Progenitor cell of endocrine pancreas (in vitro differentiated cells): ENCODE measurements at regions not wholly inside any gene's neighbourhood (a gene's known extent, or its start where the extent isn't known, plus 50 kb on each side); places are given as distances from the start of the nearest gene placed in this dataset.
A peak's percentile ranks its signal among the peaks of the same experiment; 100 is the strongest.

Experiments
- DNase-seq: peaks from one replicate; pipeline ENCODE4 v3.0.0; 2021; ENCODE audit warnings: low spot score; ENCODE audit not compliant: unreplicated experiment
- H3K27ac Mint-ChIP-seq: 2 replicates; pipeline ENCODE4 v1.8.0; 2021; ENCODE audit warnings: mild to moderate bottlenecking, moderate library complexity, mixed read lengths
- H3K27me3 Mint-ChIP-seq: 2 replicates; pipeline ENCODE4 v1.8.0; 2021; ENCODE audit warnings: mixed read lengths
- H3K36me3 Mint-ChIP-seq: 2 replicates; pipeline ENCODE4 v1.8.0; 2022; ENCODE audit warnings: mixed read lengths; ENCODE audit not compliant: insufficient read depth
- H3K4me1 Mint-ChIP-seq: 2 replicates; pipeline ENCODE4 v1.8.0; 2021; ENCODE audit warnings: low read depth, mixed read lengths
- H3K4me3 Mint-ChIP-seq: 2 replicates; pipeline ENCODE4 v1.8.0; 2021; ENCODE audit warnings: low read depth, mild to moderate bottlenecking, moderate library complexity, mixed read lengths
- H3K9me3 Mint-ChIP-seq: 2 replicates; pipeline ENCODE4 v1.8.0; 2021; ENCODE audit warnings: low read depth, mixed read lengths
- TF ChIP-seq, protein P1 (sequence below): fragments of 200-600 bp; sonication (generic); IDR thresholded peaks from one replicate; pipeline ENCODE4 v1.5.0; 2021; ENCODE audit warnings: antibody characterized with exemption, mild to moderate bottlenecking; ENCODE audit not compliant: unreplicated experiment

DNA sequence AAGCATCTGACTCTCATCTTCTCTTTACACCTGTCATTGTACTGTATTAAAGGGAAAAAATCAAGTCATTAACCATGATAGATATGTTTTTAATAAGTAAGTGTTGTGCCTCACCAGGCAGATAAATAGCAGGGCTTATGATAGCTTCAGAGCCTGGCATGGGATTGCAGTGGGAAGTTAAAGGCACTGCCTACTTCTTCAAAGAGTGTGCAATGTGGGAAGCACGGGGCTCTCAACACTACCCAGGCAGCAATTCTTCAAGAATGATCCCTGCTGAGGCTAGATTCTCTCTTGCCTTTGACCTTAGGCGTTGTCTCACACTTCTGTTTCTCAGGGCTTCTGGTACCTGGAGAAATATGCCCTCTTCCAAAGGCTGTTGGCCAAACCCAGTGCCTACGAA is 297.3 kb downstream of the MAF start:
- Mint-ChIP-seq H3K27me3 (peaks cover 10% of the 10 kb centered on the region), H3K36me3 (no peaks in the 10 kb centered on the region)
- DNase-seq, result no peak

DNA sequence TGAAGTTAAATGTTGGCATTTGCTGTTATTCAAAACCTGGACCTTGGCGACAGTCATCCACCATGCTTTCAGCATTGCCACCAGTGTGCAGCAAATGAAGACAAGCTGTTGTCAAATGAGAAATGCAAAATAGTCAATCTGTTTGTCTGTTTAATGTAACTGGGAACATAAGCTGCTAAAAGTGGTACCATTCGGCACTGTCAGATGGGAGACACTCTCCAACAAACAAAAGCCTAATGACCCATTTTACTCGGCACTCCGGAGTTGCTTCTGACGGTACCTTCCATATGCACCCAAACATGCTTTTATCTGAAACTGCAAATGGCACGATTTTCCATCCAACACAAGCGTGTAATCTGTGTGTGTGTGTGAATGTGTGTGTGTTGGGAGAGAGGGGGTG is 297.8 kb downstream of the MAF start:
- H3K27ac Mint-ChIP-seq, result no peak overlapping the region
- peaks cover 10% of the 10 kb centered on the region for H3K27me3 Mint-ChIP-seq

More for the DNA sequence above, 297.3 kb downstream of the MAF start:
- Mint-ChIP-seq H3K27ac (no peak overlapping the region), H3K4me3 (no peak overlapping the region), H3K4me1 (peaks cover 25% of the 10 kb centered on the region), H3K9me3 (peaks cover 4% of the 10 kb centered on the region)
- TF ChIP-seq, protein P1, sequence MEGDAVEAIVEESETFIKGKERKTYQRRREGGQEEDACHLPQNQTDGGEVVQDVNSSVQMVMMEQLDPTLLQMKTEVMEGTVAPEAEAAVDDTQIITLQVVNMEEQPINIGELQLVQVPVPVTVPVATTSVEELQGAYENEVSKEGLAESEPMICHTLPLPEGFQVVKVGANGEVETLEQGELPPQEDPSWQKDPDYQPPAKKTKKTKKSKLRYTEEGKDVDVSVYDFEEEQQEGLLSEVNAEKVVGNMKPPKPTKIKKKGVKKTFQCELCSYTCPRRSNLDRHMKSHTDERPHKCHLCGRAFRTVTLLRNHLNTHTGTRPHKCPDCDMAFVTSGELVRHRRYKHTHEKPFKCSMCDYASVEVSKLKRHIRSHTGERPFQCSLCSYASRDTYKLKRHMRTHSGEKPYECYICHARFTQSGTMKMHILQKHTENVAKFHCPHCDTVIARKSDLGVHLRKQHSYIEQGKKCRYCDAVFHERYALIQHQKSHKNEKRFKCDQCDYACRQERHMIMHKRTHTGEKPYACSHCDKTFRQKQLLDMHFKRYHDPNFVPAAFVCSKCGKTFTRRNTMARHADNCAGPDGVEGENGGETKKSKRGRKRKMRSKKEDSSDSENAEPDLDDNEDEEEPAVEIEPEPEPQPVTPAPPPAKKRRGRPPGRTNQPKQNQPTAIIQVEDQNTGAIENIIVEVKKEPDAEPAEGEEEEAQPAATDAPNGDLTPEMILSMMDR, result no peak

DNA sequence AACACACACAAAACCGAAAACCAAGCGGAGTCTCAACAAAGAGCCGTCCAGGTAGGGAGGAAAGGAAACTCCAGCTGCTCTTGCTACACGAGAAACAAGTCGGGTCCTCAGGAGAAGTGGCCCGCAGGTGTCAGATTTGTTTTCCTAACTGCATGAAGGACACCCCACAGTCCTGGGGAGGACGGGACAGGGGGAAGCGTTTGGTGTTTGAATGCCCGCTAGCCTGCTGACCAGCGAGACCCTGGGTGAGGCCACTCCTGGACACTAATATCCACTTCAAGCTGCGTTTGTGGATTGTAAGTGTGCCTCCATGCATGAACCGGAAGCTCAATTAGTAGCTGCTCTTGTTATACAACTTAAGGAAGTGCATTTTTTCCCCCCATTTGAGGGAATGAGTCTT is 299.5 kb downstream of the MAF start:
- peaks cover 4% of the 10 kb centered on the region for H3K9me3 Mint-ChIP-seq
- no peak for DNase-seq

More for the DNA sequence above, 297.8 kb downstream of the MAF start:
- peaks cover 27% of the 10 kb centered on the region for H3K4me1 Mint-ChIP-seq
- no peak overlapping the region for H3K4me3 Mint-ChIP-seq
- H3K36me3 Mint-ChIP-seq, result no peaks in the 10 kb centered on the region
- DNase-seq, result no peak
- TF ChIP-seq, protein P1, result no peak
- peaks cover 4% of the 10 kb centered on the region for H3K9me3 Mint-ChIP-seq

DNA sequence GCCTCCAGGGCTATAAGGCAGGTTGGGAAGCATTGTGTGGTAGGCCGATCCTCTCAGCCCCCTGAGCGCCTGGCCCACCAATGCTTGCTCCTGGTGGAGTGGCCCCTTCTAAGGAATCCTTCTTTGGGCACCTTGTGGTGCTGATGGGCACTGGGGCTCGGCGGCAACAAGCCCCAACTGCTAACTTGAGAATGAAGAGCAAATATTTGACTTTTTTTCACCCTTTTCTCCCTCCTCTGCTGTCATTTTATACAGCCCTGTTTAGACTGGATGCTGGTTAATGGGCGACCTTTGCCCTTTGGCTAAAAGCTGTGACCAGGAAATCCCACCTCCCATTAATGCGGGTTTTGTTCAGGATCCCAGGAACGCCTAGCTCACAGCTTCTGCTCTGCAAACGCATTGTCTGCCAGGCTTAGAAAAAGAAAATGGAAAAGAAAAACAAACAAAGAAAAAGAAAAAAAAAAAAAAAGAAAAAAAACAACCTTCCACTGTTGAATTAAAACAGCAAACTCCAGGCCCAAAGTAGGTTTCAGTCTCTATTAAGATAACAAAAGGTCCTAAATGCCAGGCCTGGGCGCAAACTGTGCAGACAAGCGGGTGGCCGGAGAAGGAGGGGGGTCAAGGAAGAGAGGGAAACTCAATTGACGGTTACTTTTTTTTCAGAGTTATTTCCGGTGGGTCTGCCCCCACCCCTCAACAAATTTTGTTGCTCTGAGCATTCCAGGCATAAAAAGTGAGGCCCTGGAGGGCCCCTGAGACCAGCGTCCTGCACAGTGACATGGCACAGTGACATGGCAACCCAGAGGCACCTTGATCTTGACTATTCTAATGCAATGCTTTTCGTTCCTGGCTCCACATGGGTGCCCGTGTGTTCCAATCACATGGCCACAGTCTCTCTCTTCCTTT is 301.4 kb downstream of the MAF start:
- peak overlapping the region; percentile 91 for H3K27ac Mint-ChIP-seq
- no peak for DNase-seq
- no peaks in the 10 kb centered on the region for H3K27me3 Mint-ChIP-seq
- H3K9me3 Mint-ChIP-seq, result peaks cover 4% of the 10 kb centered on the region
- H3K4me1 Mint-ChIP-seq, result peaks cover 43% of the 10 kb centered on the region
- TF ChIP-seq, protein P1, result no peak
- H3K4me3 Mint-ChIP-seq, result peak overlapping the region; percentile 10
- H3K36me3 Mint-ChIP-seq, result no peaks in the 10 kb centered on the region

More for the DNA sequence above, 299.5 kb downstream of the MAF start:
- peaks cover 38% of the 10 kb centered on the region for H3K4me1 Mint-ChIP-seq
- peaks cover 10% of the 10 kb centered on the region for H3K27me3 Mint-ChIP-seq
- H3K4me3 Mint-ChIP-seq, result no peak overlapping the region
- peak overlapping the region; percentile 51 for H3K27ac Mint-ChIP-seq
- no peaks in the 10 kb centered on the region for H3K36me3 Mint-ChIP-seq
- TF ChIP-seq, protein P1, result no peak

DNA sequence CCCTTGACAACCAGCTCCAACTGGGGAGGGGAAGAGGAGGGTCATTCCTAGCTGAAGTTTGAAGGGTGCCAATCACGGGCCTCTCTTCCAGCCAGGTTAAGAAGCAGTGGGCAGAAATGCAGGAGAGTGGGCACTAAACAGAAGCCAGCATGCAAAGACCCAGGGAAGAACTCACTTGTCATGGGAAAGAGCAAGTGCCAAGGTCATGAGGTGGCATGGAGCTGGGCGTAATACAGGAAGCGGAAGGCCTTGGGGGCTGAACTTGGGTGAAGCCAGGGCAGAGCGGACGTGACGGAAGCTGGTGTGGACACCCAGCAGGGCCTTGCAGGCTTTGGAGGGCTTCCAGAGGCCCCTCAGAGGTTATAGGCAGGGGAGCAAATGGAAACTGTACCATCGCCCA is 302.1 kb downstream of the MAF start:
- H3K27ac Mint-ChIP-seq, result peak overlapping the region; percentile 91

More for the DNA sequence above, 302.1 kb downstream of the MAF start:
- no peak for DNase-seq
- H3K36me3 Mint-ChIP-seq, result no peaks in the 10 kb centered on the region
- H3K4me1 Mint-ChIP-seq, result peaks cover 43% of the 10 kb centered on the region
- no peaks in the 10 kb centered on the region for H3K27me3 Mint-ChIP-seq
- peaks cover 4% of the 10 kb centered on the region for H3K9me3 Mint-ChIP-seq
- H3K4me3 Mint-ChIP-seq, result no peak overlapping the region
- TF ChIP-seq, protein P1, result no peak
